ENCODE measurements at regions not wholly inside any gene's neighbourhood (a gene's known extent, or its start where the extent isn't known, plus 50 kb on each side); places are given as distances from the start of the nearest gene placed in this dataset.

DNA sequence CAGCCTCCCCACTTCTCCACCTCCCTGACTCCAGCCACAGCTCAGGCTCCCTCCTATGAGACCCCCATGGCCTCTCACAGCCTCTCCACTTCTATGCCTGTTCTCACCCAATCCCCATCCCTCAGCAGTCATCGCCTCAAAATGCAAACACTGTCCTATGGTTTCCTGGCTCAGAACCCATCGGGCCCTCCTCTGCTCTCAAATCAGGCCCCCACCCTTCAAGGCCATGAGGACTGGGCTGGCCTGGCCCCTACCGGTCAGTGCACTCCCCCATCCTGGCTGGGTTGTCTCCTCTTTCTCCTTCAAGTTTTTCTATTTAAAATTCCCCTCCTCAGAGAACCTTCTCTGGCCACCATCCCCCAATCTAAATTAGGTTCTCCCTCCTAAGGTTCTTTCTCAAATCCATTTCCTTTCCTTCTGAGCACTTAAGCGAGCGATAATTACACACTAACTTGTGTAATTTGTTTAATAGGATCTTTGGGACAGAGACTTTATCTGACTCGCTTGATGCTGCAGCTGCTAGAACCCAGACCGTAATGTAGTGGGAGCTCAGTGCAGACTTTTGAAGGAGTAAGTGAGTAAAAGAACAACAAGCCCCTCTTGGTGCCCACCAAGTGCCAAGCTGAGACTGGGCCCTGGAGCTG lies 347.2 kb downstream of the MATN1 start:
- H3K4me3 Mint-ChIP-seq (ENCODE audit: low read depth), result no peak overlapping the region
- no peak for DNase-seq (ENCODE audit: low spot score, unreplicated experiment)
- no peaks in the 10 kb centered on the region for H3K4me1 Mint-ChIP-seq (ENCODE audit: low read depth)
- no peaks in the 10 kb centered on the region for H3K9me3 Mint-ChIP-seq (ENCODE audit: low read depth)
- TF ChIP-seq, protein P1, sequence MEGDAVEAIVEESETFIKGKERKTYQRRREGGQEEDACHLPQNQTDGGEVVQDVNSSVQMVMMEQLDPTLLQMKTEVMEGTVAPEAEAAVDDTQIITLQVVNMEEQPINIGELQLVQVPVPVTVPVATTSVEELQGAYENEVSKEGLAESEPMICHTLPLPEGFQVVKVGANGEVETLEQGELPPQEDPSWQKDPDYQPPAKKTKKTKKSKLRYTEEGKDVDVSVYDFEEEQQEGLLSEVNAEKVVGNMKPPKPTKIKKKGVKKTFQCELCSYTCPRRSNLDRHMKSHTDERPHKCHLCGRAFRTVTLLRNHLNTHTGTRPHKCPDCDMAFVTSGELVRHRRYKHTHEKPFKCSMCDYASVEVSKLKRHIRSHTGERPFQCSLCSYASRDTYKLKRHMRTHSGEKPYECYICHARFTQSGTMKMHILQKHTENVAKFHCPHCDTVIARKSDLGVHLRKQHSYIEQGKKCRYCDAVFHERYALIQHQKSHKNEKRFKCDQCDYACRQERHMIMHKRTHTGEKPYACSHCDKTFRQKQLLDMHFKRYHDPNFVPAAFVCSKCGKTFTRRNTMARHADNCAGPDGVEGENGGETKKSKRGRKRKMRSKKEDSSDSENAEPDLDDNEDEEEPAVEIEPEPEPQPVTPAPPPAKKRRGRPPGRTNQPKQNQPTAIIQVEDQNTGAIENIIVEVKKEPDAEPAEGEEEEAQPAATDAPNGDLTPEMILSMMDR (IDR thresholded peaks at IDR 0.05; ENCODE audit: unreplicated experiment), result no peak
- H3K27ac Mint-ChIP-seq, result no peak overlapping the region
- peaks cover 11% of the 10 kb centered on the region for H3K27me3 Mint-ChIP-seq
- H3K36me3 Mint-ChIP-seq (ENCODE audit: insufficient read depth), result no peaks in the 10 kb centered on the region

DNA sequence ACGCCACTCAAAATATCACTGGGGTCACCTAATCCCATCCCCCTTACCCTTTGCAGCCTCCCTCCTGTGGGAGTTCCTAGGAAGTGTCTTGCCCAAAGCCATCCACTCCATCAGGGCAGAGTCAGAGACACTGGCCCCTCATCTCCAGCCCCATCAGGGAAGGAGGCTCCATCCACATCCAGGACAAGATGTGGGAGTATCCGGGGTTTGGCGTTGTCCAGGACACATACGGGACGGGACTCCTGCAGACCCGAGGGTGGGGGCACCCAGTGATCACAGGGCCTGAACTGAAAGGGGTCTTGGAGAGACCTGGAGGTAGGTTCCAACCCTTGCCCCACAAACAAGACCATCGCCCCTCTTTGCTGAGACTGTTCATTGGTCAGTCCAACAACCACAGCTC lies 348.2 kb downstream of the MATN1 start:
- Mint-ChIP-seq H3K4me3 (ENCODE audit: low read depth) (no peak overlapping the region), H3K9me3 (ENCODE audit: low read depth) (no peaks in the 10 kb centered on the region), H3K36me3 (ENCODE audit: insufficient read depth) (no peaks in the 10 kb centered on the region), H3K27me3 (peaks cover 7% of the 10 kb centered on the region), H3K4me1 (ENCODE audit: low read depth) (no peaks in the 10 kb centered on the region), H3K27ac (no peak overlapping the region)
- no peak for DNase-seq (ENCODE audit: low spot score, unreplicated experiment)
- TF ChIP-seq, protein P1 (IDR thresholded peaks at IDR 0.05; ENCODE audit: unreplicated experiment), result no peak

DNA sequence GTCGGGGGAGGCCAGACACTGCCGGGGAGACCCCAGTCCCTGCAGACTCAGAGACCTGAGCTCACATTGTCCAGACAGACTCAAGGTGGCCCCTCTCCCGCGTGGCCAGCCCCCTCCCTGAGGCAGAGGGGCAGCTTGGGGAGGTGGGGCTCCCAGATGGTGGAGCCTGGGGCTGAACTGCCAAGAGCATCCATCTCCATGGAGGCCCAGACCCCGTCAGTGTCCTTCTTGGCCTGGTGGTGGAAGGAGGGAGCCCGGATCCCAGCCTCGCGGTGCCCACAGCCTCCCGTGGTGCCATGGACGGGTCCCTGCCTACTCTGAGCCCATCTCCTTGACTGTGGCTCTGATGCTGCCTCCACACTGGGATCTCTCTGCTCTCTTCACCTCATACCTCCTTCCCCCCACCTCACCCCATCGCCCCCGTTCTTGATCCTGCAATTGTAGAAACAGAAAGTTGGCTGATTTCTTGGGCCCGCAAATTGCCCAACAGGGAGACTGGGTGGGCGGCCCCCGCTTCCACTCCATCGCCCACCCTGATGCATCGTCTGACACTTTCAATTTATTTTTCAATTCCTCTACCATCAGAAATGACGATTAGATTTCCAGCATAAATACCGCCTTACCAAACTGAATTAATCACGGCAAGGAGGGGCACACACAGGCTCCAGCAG lies 348.9 kb downstream of the MATN1 start:
- Mint-ChIP-seq H3K36me3 (ENCODE audit: insufficient read depth) (no peaks in the 10 kb centered on the region), H3K9me3 (ENCODE audit: low read depth) (no peaks in the 10 kb centered on the region)

DNA sequence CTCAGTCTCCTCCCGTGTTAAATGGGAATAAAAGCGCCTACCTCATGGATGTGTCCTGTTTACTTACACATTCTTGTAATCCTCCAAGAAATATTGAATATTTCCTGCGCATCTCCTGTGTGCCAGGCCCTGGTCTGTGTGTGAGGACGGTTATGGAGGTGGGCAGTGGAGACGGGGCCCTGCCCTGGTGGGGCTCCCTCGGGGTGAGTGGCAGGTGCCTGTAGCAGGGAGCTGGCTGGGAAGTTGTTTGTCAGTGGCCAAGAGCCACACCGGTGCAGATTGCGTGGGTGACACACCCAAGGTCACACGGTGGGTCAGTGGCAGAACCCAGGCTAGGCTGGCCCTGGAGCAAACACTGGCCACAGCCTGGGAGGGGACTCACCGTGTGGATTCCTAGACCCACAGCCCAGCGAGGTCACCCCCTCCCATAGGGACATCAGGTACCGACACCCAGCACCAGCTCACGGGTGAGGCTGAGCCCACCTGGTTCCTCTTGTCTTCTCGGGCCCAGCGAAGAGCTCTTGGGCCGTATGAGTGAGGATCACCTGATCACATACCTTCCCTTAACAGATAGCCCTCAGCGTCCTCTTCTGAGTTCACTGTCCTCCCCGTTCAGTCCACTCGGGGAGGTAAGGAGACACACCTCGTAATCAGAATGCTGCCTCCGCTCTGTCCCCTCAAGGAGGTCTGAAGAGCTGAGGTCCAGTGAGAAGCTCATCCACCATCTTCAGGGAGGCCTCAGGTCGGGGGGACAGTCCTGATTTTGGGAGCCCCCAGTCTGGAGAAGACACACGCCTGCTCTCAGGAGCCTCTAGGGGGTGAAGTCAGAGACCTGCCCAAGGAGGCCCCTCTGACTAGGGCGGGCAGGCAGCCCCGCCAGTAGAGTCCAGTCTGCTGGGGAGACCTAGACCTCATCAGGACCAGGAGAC lies 349.6 kb downstream of the MATN1 start:
- peaks cover 7% of the 10 kb centered on the region for H3K27me3 Mint-ChIP-seq
- no peaks in the 10 kb centered on the region for H3K4me1 Mint-ChIP-seq (ENCODE audit: low read depth)
- DNase-seq (ENCODE audit: low spot score, unreplicated experiment), result no peak
- no peak overlapping the region for H3K4me3 Mint-ChIP-seq (ENCODE audit: low read depth)
- no peaks in the 10 kb centered on the region for H3K9me3 Mint-ChIP-seq (ENCODE audit: low read depth)
- TF ChIP-seq, protein P1 (IDR thresholded peaks at IDR 0.05; ENCODE audit: unreplicated experiment), result no peak
- no peaks in the 10 kb centered on the region for H3K36me3 Mint-ChIP-seq (ENCODE audit: insufficient read depth)
- H3K27ac Mint-ChIP-seq, result no peak overlapping the region

More for the DNA sequence above, 348.9 kb downstream of the MATN1 start:
- peaks cover 7% of the 10 kb centered on the region for H3K27me3 Mint-ChIP-seq
- TF ChIP-seq, protein P1 (IDR thresholded peaks at IDR 0.05; ENCODE audit: unreplicated experiment), result no peak
- no peak for DNase-seq (ENCODE audit: low spot score, unreplicated experiment)
- H3K27ac Mint-ChIP-seq, result no peak overlapping the region
- no peaks in the 10 kb centered on the region for H3K4me1 Mint-ChIP-seq (ENCODE audit: low read depth)
- H3K4me3 Mint-ChIP-seq (ENCODE audit: low read depth), result no peak overlapping the region

DNA sequence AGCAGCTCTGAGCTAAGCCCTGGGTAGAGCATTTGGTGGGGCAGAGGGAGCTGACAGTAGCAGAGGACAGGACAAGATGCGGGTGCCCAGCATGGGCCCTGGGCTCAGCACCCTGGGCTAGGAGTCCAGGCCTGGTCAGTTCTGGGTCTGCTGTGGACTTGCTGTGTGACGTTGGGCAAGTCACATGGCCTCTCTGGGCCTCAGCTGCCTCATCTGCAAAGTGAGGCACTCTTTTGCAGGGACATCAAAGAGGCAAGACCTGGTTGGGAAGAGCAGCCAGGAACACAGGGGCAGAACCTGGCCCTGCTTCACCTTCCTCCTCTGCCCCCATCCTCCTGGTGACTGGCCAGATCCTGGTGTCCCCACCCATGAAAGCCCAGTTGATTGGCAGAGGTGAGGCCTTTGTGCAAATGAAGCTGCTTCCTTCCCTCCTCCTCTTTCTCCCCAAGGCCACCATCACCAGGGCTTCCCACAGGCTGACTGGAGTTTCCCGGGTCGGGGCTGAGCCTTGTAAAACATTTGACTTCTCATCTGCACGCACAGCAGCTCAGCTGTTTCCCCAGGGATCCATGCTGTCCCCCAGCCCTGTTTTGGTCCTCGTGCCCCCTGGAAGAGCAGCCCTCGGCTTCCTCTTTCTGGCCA lies 350.5 kb downstream of the MATN1 start:
- Mint-ChIP-seq H3K36me3 (ENCODE audit: insufficient read depth) (no peaks in the 10 kb centered on the region), H3K9me3 (ENCODE audit: low read depth) (no peaks in the 10 kb centered on the region), H3K4me1 (ENCODE audit: low read depth) (no peaks in the 10 kb centered on the region), H3K27ac (no peak overlapping the region), H3K4me3 (ENCODE audit: low read depth) (no peak overlapping the region), H3K27me3 (peaks cover 13% of the 10 kb centered on the region)
- no peak for DNase-seq (ENCODE audit: low spot score, unreplicated experiment)
- TF ChIP-seq, protein P1 (IDR thresholded peaks at IDR 0.05; ENCODE audit: unreplicated experiment), result no peak

All from progenitor cell of endocrine pancreas (in vitro differentiated cells).